Right lobe of liver (tissue), 4 donors: ENCODE measurements at regions not wholly inside any gene's neighbourhood (a gene's known extent, or its start where the extent isn't known, plus 50 kb on each side); places are given as distances from the start of the nearest gene placed in this dataset.

ENCODE experiments used
- POLR2A ChIP-seq: fragments of 450-650 bp; IDR thresholded peaks from one replicate; pipeline ENCODE4 v1.6.1; 2017; ENCODE audit warnings: antibody characterized with exemption, mild to moderate bottlenecking
- TF ChIP-seq, protein P1 (sequence below), 4 donors: fragments of 200-600 bp in 3 of 4; fragments of 450-650 bp in 1 of 4; IDR thresholded peaks; one replicate each; pipeline versions ENCODE4 v1.5.1 to v1.8.0; 2016 to 2022; ENCODE audit warnings: antibody characterized with exemption in 4 of 4, mild to moderate bottlenecking in 2 of 4
- donor health status: DM: no; HTN: no; CAD: no.
- donor health status: DM: no; HTN: no; CAD: no.
- donor health status: DM: no; HTN: yes; CAD: no.

- no peak for TF ChIP-seq POLR2A
- TF ChIP-seq, protein P1, sequence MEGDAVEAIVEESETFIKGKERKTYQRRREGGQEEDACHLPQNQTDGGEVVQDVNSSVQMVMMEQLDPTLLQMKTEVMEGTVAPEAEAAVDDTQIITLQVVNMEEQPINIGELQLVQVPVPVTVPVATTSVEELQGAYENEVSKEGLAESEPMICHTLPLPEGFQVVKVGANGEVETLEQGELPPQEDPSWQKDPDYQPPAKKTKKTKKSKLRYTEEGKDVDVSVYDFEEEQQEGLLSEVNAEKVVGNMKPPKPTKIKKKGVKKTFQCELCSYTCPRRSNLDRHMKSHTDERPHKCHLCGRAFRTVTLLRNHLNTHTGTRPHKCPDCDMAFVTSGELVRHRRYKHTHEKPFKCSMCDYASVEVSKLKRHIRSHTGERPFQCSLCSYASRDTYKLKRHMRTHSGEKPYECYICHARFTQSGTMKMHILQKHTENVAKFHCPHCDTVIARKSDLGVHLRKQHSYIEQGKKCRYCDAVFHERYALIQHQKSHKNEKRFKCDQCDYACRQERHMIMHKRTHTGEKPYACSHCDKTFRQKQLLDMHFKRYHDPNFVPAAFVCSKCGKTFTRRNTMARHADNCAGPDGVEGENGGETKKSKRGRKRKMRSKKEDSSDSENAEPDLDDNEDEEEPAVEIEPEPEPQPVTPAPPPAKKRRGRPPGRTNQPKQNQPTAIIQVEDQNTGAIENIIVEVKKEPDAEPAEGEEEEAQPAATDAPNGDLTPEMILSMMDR (IDR thresholded peaks at IDR 0.05) = no peak
Observed at GRCh38 chr12:13564266-13564810, 367.8 kb downstream of the EMP1 start.
